SU-DHL-6 (cell line): ENCODE measurements at regions not wholly inside any gene's neighbourhood (a gene's known extent, or its start where the extent isn't known, plus 50 kb on each side); places are given as distances from the start of the nearest gene placed in this dataset.

ENCODE experiments used
- H2AFZ ChIP-seq: fragments of 200-600 bp; sonication (generic); 2 replicates; pipeline ENCODE4 v1.6.1; 2014; ENCODE audit warnings: low read depth, mild to moderate bottlenecking, moderate library complexity, mixed read lengths, antibody characterized with exemption, low read length; ENCODE audit not compliant: severe bottlenecking
- H3F3A ChIP-seq: fragments of 200-600 bp; shearing (Covaris generic); 2 replicates; pipeline ENCODE4 v1.6.0; 2016; ENCODE audit warnings: antibody characterized with exemption, mild to moderate bottlenecking; ENCODE audit not compliant: insufficient read depth
- H3K27ac ChIP-seq: fragments of 200-600 bp; sonication (generic); 2 replicates; pipeline ENCODE4 v1.5.1; 2016; ENCODE audit warnings: low read depth, mild to moderate bottlenecking, low read length, moderate library complexity, mixed read lengths
- H3K27me3 ChIP-seq: fragments of 200-600 bp; sonication (generic), shearing (Covaris generic); 2 replicates; pipeline ENCODE4 v1.6.0; 2014; ENCODE audit warnings: mild to moderate bottlenecking, low read length
- H3K36me3 ChIP-seq: fragments of 200-600 bp; sonication (generic); 2 replicates; pipeline ENCODE4 v1.6.1; 2014; ENCODE audit warnings: mild to moderate bottlenecking, low read length, mixed read lengths
- H3K4me2 ChIP-seq: fragments of 300-600, 200-600 bp; shearing (Covaris generic), sonication (generic); 2 replicates; pipeline ENCODE4 v1.6.0; 2014; ENCODE audit warnings: low read length, low read depth, mild to moderate bottlenecking; ENCODE audit not compliant: poor library complexity, severe bottlenecking
- H3K4me3 ChIP-seq: fragments of 200-600 bp; sonication (generic); 2 replicates; pipeline ENCODE4 v1.5.1; 2014; ENCODE audit warnings: antibody characterized with exemption, low read length, mild to moderate bottlenecking, mixed read lengths; ENCODE audit not compliant: insufficient read depth, poor library complexity, severe bottlenecking
- H3K79me2 ChIP-seq: fragments of 200-600 bp; sonication (generic); 2 replicates; pipeline ENCODE4 v1.6.1; 2014; ENCODE audit warnings: mild to moderate bottlenecking, low read length, moderate library complexity; ENCODE audit not compliant: insufficient read depth
- H3K9ac ChIP-seq: fragments of 200-600 bp; sonication (generic); 2 replicates; pipeline ENCODE4 v1.7.0; 2014; ENCODE audit warnings: mild to moderate bottlenecking, low read length
- H3K9me2 ChIP-seq: fragments of 200-600 bp; sonication (generic); replicated peaks from 2 replicates; pipeline ENCODE4 v1.6.1; 2014; ENCODE audit warnings: low read length; ENCODE audit not compliant: insufficient read depth
- H3K9me3 ChIP-seq: fragments of 200-600 bp; sonication (generic); 2 replicates; pipeline ENCODE4 v1.6.1; 2014; ENCODE audit warnings: low read length, mixed read lengths; ENCODE audit not compliant: insufficient read depth
- H4K20me1 ChIP-seq: fragments of 200-600 bp; sonication (generic); 2 replicates; pipeline ENCODE4 v1.6.1; 2014; ENCODE audit warnings: low read depth, mild to moderate bottlenecking, antibody characterized with exemption, low read length, moderate library complexity, mixed read lengths
- CTCF ChIP-seq: fragments of 200-600 bp; sonication (generic); IDR thresholded peaks from one replicate; pipeline ENCODE4 v1.5.1; 2017; ENCODE audit warnings: antibody characterized with exemption, mild to moderate bottlenecking, low read length, moderate library complexity; ENCODE audit not compliant: insufficient read depth, poor library complexity, severe bottlenecking
- EZH2phosphoT487 ChIP-seq: fragments of 200-600 bp; sonication (generic), shearing (Covaris generic); conservative IDR thresholded peaks from 2 replicates; pipeline ENCODE4 v1.6.1; 2018; ENCODE audit warnings: mild to moderate bottlenecking, antibody characterized with exemption, low read length, moderate library complexity, mixed read lengths

DNA sequence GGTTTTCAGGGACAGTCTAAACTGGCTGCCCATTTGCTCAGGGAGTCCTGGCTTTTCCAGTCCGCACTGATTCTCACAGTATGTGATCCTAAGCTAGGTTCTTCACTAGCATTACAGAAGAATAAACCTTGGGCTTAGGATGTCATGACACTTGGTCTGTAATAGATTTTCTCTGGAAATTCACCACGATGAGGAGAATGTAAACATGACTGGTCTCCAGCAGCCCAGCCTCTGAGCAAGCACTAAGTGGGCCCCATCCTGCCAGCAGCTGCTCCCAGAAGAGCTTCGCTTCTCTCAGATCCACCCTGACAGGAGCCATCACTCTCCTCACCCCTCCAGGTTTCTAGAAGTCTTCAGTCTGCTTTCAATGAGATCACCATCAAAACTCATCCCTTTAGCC, 103.7 kb upstream of the ZPBP start:
- Histone ChIP-seq H3F3A (no peaks in the 10 kb centered on the region), H4K20me1 (no peaks in the 10 kb centered on the region), H3K9me3 (no peaks in the 10 kb centered on the region), H3K4me3 (no peak overlapping the region), H2AFZ (no peak overlapping the region), H3K79me2 (no peaks in the 10 kb centered on the region), H3K9me2 (no peaks in the 10 kb centered on the region), H3K27me3 (no peaks in the 10 kb centered on the region), H3K9ac (no peak overlapping the region), H3K36me3 (no peaks in the 10 kb centered on the region), H3K4me2 (no peak overlapping the region), H3K27ac (no peak overlapping the region)
- TF ChIP-seq CTCF (no peak), EZH2phosphoT487 (no peak)

DNA sequence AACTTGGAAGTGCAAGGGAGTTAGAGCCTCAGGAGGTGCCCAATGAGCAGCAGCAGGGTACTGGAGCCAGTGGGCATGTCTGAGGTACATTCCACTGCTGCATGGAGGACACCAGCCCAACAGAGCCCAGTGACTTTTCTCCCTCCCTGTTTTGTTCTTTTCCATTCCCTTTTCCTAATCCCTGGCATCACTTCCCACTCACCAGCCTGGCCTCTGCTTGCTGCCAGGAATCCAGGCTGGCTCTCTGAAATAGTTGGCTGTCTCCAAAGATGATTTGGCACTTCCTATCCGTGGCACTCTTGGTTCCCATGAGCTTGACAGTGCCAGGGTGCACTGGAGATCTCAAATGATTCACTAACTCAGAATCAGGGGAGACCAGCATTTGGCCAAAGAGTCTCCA, 97.7 kb upstream of the ZPBP start:
- Histone ChIP-seq H3K9me3 (peaks cover 7% of the 10 kb centered on the region; the same call in 1 of the 2 replicates), H4K20me1 (no peaks in the 10 kb centered on the region), H3K79me2 (no peaks in the 10 kb centered on the region), H3K4me3 (no peak overlapping the region), H3K27ac (no peak overlapping the region), H3F3A (no peaks in the 10 kb centered on the region), H3K27me3 (no peaks in the 10 kb centered on the region), H3K9ac (no peak overlapping the region), H2AFZ (no peak overlapping the region), H3K4me2 (no peak overlapping the region), H3K36me3 (no peaks in the 10 kb centered on the region), H3K9me2 (no peaks in the 10 kb centered on the region)
- TF ChIP-seq EZH2phosphoT487 (no peak), CTCF (no peak)

DNA sequence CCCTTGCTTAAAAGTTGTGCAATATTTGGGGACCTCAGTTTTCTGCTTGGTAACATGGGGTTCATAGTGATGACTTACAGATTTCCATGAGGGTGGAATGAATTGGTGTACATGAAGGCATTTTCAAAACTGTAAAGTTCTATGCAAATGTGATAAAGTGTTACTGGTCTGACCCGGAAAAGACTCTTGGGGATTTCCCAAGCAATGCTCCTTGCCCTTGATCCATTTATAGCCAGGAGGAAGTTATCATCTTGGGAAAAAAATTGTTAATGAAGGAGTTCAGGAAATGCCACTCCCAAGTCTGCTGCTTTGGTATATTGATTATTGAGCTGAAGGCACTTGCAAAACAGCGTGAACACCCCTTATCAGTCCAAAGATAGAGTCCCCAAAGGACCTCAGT, 96.3 kb upstream of the ZPBP start:
- H3K27me3 ChIP-seq, result no peaks in the 10 kb centered on the region
- no peaks in the 10 kb centered on the region for H3K79me2 ChIP-seq
- H3K4me3 ChIP-seq, result no peak overlapping the region
- no peak overlapping the region for H2AFZ ChIP-seq
- H3K9ac ChIP-seq, result no peak overlapping the region
- H4K20me1 ChIP-seq, result no peaks in the 10 kb centered on the region
- no peak overlapping the region for H3K27ac ChIP-seq
- H3K9me2 ChIP-seq, result no peaks in the 10 kb centered on the region
- H3K4me2 ChIP-seq, result no peak overlapping the region
- TF ChIP-seq CTCF (no peak), EZH2phosphoT487 (no peak)
- no peaks in the 10 kb centered on the region for H3F3A ChIP-seq
- peaks cover 7% of the 10 kb centered on the region; the same call in 1 of the 2 replicates for H3K9me3 ChIP-seq
- no peaks in the 10 kb centered on the region for H3K36me3 ChIP-seq
